ENCODE measurements at regions not wholly inside any gene's neighbourhood (a gene's known extent, or its start where the extent isn't known, plus 50 kb on each side); places are given as distances from the start of the nearest gene placed in this dataset.

GRCh38 chr7:84665339-84665738, 470.8 kb upstream of the SEMA3A start:
- no peaks in the 10 kb centered on the region for H3K9me3 ChIP-seq (ENCODE audit: severe bottlenecking)
- DNase-seq (ENCODE audit: low spot score) (no peak), ATAC-seq (ENCODE audit: low read depth) (no peak)
- no peak for TF ChIP-seq CTCF (IDR thresholded peaks at IDR 0.05; ENCODE audit: poor library complexity, severe bottlenecking)
- H3K36me3 ChIP-seq (ENCODE audit: low read depth), result no peaks in the 10 kb centered on the region
- no peaks in the 10 kb centered on the region for H3K27me3 ChIP-seq (ENCODE audit: insufficient read depth, poor library complexity, severe bottlenecking)
- no peak overlapping the region for H3K27ac ChIP-seq (ENCODE audit: poor library complexity, severe bottlenecking)
- peaks cover 9% of the 10 kb centered on the region for H3K4me1 ChIP-seq (ENCODE audit: insufficient read depth, poor library complexity, severe bottlenecking)
- H3K4me3 ChIP-seq (ENCODE audit: severe bottlenecking), result no peak overlapping the region

GRCh38 chr7:84664626-84665025, 470.0 kb upstream of the SEMA3A start:
- Histone ChIP-seq H3K9me3 (ENCODE audit: severe bottlenecking) (no peaks in the 10 kb centered on the region), H3K27ac (ENCODE audit: poor library complexity, severe bottlenecking) (no peak overlapping the region), H3K27me3 (ENCODE audit: insufficient read depth, poor library complexity, severe bottlenecking) (no peaks in the 10 kb centered on the region), H3K4me3 (ENCODE audit: severe bottlenecking) (no peak overlapping the region), H3K4me1 (ENCODE audit: insufficient read depth, poor library complexity, severe bottlenecking) (peaks cover 9% of the 10 kb centered on the region), H3K36me3 (ENCODE audit: low read depth) (no peaks in the 10 kb centered on the region)
- no peak for TF ChIP-seq CTCF (IDR thresholded peaks at IDR 0.05; ENCODE audit: poor library complexity, severe bottlenecking)
- no peak for ATAC-seq (ENCODE audit: low read depth)
- no peak for DNase-seq (ENCODE audit: low spot score)

- H3K27ac ChIP-seq (ENCODE audit: poor library complexity, severe bottlenecking), result no peak overlapping the region
- DNase-seq (ENCODE audit: low spot score) (no peak), ATAC-seq (ENCODE audit: low read depth) (peak; percentile 33; the same call in 1 of the 3 replicates)
- no peaks in the 10 kb centered on the region for H3K36me3 ChIP-seq (ENCODE audit: low read depth)
- H3K4me3 ChIP-seq (ENCODE audit: severe bottlenecking), result no peak overlapping the region
- H3K27me3 ChIP-seq (ENCODE audit: insufficient read depth, poor library complexity, severe bottlenecking), result no peaks in the 10 kb centered on the region
- TF ChIP-seq CTCF (IDR thresholded peaks at IDR 0.05; ENCODE audit: poor library complexity, severe bottlenecking), result no peak
- H3K9me3 ChIP-seq (ENCODE audit: severe bottlenecking), result no peaks in the 10 kb centered on the region
- peaks cover 9% of the 10 kb centered on the region for H3K4me1 ChIP-seq (ENCODE audit: insufficient read depth, poor library complexity, severe bottlenecking)
Observed at GRCh38 chr7:84663224-84663623, 468.6 kb upstream of the SEMA3A start.

GRCh38 chr7:84658286-84658685, 463.7 kb upstream of the SEMA3A start:
- Histone ChIP-seq H3K36me3 (ENCODE audit: low read depth) (no peaks in the 10 kb centered on the region), H3K4me1 (ENCODE audit: insufficient read depth, poor library complexity, severe bottlenecking) (peaks cover 3% of the 10 kb centered on the region), H3K9me3 (ENCODE audit: severe bottlenecking) (no peaks in the 10 kb centered on the region), H3K27ac (ENCODE audit: poor library complexity, severe bottlenecking) (no peak overlapping the region), H3K27me3 (ENCODE audit: insufficient read depth, poor library complexity, severe bottlenecking) (no peaks in the 10 kb centered on the region), H3K4me3 (ENCODE audit: severe bottlenecking) (no peak overlapping the region)
- TF ChIP-seq CTCF (IDR thresholded peaks at IDR 0.05; ENCODE audit: poor library complexity, severe bottlenecking), result no peak
- DNase-seq (ENCODE audit: low spot score) (no peak), ATAC-seq (ENCODE audit: low read depth) (no peak)

- Histone ChIP-seq H3K27me3 (ENCODE audit: insufficient read depth, poor library complexity, severe bottlenecking) (no peaks in the 10 kb centered on the region), H3K27ac (ENCODE audit: poor library complexity, severe bottlenecking) (no peak overlapping the region), H3K4me3 (ENCODE audit: severe bottlenecking) (no peak overlapping the region), H3K9me3 (ENCODE audit: severe bottlenecking) (no peaks in the 10 kb centered on the region), H3K4me1 (ENCODE audit: insufficient read depth, poor library complexity, severe bottlenecking) (no peaks in the 10 kb centered on the region), H3K36me3 (ENCODE audit: low read depth) (no peaks in the 10 kb centered on the region)
- no peak for TF ChIP-seq CTCF (IDR thresholded peaks at IDR 0.05; ENCODE audit: poor library complexity, severe bottlenecking)
- no peak for ATAC-seq (ENCODE audit: low read depth)
- no peak for DNase-seq (ENCODE audit: low spot score)
Observed at GRCh38 chr7:84654273-84654672, 459.7 kb upstream of the SEMA3A start.

Data from RWPE2 (cell line).